ENCODE measurements at regions not wholly inside any gene's neighbourhood (a gene's known extent, or its start where the extent isn't known, plus 50 kb on each side); places are given as distances from the start of the nearest gene placed in this dataset.

GRCh38 chr2:7353571-7353970 lies 436.4 kb downstream of the RNF144A start:
- no peak for TF ChIP-seq MAX (IDR thresholded peaks at IDR 0.05; ENCODE audit: low read depth, low read length)
- H3K4me3 ChIP-seq (ENCODE audit: low read depth, low read length): no peak overlapping the region
- DNase-seq (ENCODE audit: low read depth): no peak

- H3K4me3 ChIP-seq (ENCODE audit: low read depth, low read length): no peak overlapping the region
- TF ChIP-seq MYC (IDR thresholded peaks at IDR 0.05; ENCODE audit: low read depth, low read length) (no peak), MAX (IDR thresholded peaks at IDR 0.05; ENCODE audit: low read depth, low read length) (no peak), POLR2A (IDR thresholded peaks at IDR 0.05; ENCODE audit: extremely low read depth, insufficient read length) (no peak)
- TF ChIP-seq, protein P1, sequence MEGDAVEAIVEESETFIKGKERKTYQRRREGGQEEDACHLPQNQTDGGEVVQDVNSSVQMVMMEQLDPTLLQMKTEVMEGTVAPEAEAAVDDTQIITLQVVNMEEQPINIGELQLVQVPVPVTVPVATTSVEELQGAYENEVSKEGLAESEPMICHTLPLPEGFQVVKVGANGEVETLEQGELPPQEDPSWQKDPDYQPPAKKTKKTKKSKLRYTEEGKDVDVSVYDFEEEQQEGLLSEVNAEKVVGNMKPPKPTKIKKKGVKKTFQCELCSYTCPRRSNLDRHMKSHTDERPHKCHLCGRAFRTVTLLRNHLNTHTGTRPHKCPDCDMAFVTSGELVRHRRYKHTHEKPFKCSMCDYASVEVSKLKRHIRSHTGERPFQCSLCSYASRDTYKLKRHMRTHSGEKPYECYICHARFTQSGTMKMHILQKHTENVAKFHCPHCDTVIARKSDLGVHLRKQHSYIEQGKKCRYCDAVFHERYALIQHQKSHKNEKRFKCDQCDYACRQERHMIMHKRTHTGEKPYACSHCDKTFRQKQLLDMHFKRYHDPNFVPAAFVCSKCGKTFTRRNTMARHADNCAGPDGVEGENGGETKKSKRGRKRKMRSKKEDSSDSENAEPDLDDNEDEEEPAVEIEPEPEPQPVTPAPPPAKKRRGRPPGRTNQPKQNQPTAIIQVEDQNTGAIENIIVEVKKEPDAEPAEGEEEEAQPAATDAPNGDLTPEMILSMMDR (IDR thresholded peaks at IDR 0.05; ENCODE audit: low read depth, low read length): no peak
- DNase-seq (ENCODE audit: low read depth): no peak
Measured at GRCh38 chr2:7355781-7356180, 438.6 kb downstream of the RNF144A start.

- H3K4me3 ChIP-seq (ENCODE audit: low read depth, low read length): no peak overlapping the region
- no peak for TF ChIP-seq MYC (IDR thresholded peaks at IDR 0.05; ENCODE audit: low read depth, low read length)
- no peak for TF ChIP-seq MAX (IDR thresholded peaks at IDR 0.05; ENCODE audit: low read depth, low read length)
- TF ChIP-seq, protein P1 (IDR thresholded peaks at IDR 0.05; ENCODE audit: low read depth, low read length): no peak
- TF ChIP-seq POLR2A (IDR thresholded peaks at IDR 0.05; ENCODE audit: extremely low read depth, insufficient read length): no peak
- DNase-seq (ENCODE audit: low read depth): no peak
Measured at GRCh38 chr2:7356909-7357584, 439.8 kb downstream of the RNF144A start.

DNA sequence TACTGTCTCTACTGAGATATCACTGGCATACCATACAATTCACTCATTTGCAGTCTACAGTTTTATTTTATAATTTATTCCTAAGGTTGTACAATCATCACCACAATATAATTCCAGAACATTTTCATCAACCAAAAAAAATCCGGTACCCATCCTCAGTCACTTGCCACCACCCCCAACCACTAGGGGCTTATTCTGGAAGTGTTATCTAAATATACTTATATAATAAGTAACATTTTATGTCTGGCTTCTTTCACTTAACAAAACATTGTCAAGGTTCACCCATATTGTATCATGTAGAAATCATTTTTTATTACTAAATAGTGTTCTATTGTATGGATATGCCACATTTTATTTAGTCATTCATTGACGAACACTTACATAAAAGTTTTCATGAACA lies 440.8 kb downstream of the RNF144A start:
- no peak for DNase-seq (ENCODE audit: low read depth)
- H3K4me3 ChIP-seq (ENCODE audit: low read depth, low read length): no peak overlapping the region

GRCh38 chr2:7358865-7359447 lies 441.7 kb downstream of the RNF144A start:
- H3K4me3 ChIP-seq (ENCODE audit: low read depth, low read length): no peak overlapping the region
- DNase-seq (ENCODE audit: low read depth): peak; percentile 6
- TF ChIP-seq POLR2A (IDR thresholded peaks at IDR 0.05; ENCODE audit: extremely low read depth, insufficient read length): no peak

More for the DNA sequence above, 440.8 kb downstream of the RNF144A start:
- TF ChIP-seq MAX (IDR thresholded peaks at IDR 0.05; ENCODE audit: low read depth, low read length): no peak
- TF ChIP-seq, protein P1 (IDR thresholded peaks at IDR 0.05; ENCODE audit: low read depth, low read length): no peak
- no peak for TF ChIP-seq POLR2A (IDR thresholded peaks at IDR 0.05; ENCODE audit: extremely low read depth, insufficient read length)
- no peak for TF ChIP-seq MYC (IDR thresholded peaks at IDR 0.05; ENCODE audit: low read depth, low read length)

DNA sequence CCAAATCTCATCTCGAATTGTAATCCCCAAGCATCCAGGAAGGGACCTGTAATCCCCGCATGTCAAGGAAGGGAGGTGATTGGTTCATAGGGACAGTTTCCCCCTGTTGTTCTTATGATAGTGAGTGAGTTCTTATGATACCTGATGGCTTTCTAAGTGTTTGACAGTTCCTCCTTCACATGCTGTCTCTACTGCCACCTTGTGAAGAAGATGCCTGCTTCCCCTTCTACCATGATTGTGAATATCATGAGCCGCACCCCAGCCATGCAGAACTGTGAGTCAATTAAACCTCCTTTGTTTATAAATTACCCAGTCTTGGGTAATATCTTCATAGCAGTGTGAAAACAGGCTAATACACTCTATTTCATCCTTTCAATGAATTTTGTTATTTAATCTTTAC lies 446.7 kb downstream of the RNF144A start:
- no peak for DNase-seq (ENCODE audit: low read depth)
- TF ChIP-seq MYC (IDR thresholded peaks at IDR 0.05; ENCODE audit: low read depth, low read length) (no peak), POLR2A (IDR thresholded peaks at IDR 0.05; ENCODE audit: extremely low read depth, insufficient read length) (no peak), MAX (IDR thresholded peaks at IDR 0.05; ENCODE audit: low read depth, low read length) (no peak)
- TF ChIP-seq, protein P1 (IDR thresholded peaks at IDR 0.05; ENCODE audit: low read depth, low read length): no peak

More for the DNA sequence above, 446.7 kb downstream of the RNF144A start:
- H3K4me3 ChIP-seq (ENCODE audit: low read depth, low read length): no peak overlapping the region

Measured in NB4 (cell line).